ENCODE measurements at regions not wholly inside any gene's neighbourhood (a gene's known extent, or its start where the extent isn't known, plus 50 kb on each side); places are given as distances from the start of the nearest gene placed in this dataset.

DNA sequence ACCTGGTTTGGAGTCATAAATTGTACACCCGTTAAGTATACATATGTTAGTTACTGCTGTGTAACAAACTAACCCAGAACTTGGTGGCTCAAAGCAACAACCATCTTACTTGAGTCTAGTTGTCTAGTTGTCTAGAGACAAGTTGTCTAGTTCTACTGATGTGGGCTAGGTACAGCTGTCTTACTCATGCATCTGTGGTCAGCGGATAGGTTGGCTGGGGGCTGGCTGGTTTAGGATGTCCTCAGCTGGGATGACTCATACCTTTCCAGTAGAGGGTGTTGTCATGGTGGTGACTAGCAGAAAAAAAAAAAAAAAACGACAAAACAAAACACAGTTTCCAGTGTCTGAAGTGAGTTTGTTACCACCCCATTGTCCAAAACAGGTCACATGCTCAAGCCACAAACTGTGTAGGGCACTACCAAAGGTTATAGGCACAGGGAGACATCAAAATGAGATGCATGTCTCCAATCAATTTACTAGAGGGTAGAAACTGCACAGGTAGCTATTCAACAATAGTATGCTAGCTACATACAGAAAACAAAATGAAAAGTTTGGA is 680.3 kb downstream of the MED13L start (continued):
- TF ChIP-seq JUND (IDR thresholded peaks at IDR 0.05; ENCODE audit: borderline replicate concordance, low read depth, low read length) (peak; percentile 33; the same call in 1 of the 2 replicates), JUND (tag; IDR thresholded peaks at IDR 0.05; ENCODE audit: borderline replicate concordance, low read depth, low read length) (no peak; the same call in 2 of the 3 replicates), SP2 (IDR thresholded peaks at IDR 0.05; ENCODE audit: extremely low read depth, low read depth, low read length, poor library complexity, severe bottlenecking) (no peak), ZNF134 (CRISPR knock-in tag; conservative IDR thresholded peaks at IDR 0.05) (no peak), MAFF (IDR thresholded peaks at IDR 0.05; ENCODE audit: low read length) (no peak), FOXJ2 (tag; IDR thresholded peaks at IDR 0.05) (no peak), ZNF232 (CRISPR knock-in tag; IDR thresholded peaks at IDR 0.05) (no peak), TBL1XR1 (IDR thresholded peaks at IDR 0.05; ENCODE audit: low read length in 2 of 2) (no peak), ZNF384 (IDR thresholded peaks at IDR 0.05; ENCODE audit: low read depth, low read length) (peak; percentile 39; the same call in 1 of the 2 replicates), ZNF124 (CRISPR knock-in tag; IDR thresholded peaks at IDR 0.05) (no peak), ARNT (IDR thresholded peaks at IDR 0.05) (no peak), RAD21 (CRISPR knock-in tag; conservative IDR thresholded peaks at IDR 0.05 in 1 of 2, IDR thresholded peaks at IDR 0.05 in 1 of 2) (no peak)
- TF ChIP-seq, protein P1, sequence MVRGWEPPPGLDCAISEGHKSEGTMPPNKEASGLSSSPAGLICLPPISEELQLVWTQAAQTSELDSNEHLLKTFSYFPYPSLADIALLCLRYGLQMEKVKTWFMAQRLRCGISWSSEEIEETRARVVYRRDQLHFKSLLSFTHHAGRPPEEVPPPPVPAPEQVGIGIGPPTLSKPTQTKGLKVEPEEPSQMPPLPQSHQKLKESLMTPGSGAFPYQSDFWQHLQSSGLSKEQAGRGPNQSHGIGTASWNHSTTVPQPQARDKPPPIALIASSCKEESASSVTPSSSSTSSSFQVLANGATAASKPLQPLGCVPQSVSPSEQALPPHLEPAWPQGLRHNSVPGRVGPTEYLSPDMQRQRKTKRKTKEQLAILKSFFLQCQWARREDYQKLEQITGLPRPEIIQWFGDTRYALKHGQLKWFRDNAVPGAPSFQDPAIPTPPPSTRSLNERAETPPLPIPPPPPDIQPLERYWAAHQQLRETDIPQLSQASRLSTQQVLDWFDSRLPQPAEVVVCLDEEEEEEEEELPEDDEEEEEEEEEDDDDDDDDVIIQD (CRISPR knock-in tag; IDR thresholded peaks at IDR 0.05) = no peak
- TF ChIP-seq, protein P2, sequence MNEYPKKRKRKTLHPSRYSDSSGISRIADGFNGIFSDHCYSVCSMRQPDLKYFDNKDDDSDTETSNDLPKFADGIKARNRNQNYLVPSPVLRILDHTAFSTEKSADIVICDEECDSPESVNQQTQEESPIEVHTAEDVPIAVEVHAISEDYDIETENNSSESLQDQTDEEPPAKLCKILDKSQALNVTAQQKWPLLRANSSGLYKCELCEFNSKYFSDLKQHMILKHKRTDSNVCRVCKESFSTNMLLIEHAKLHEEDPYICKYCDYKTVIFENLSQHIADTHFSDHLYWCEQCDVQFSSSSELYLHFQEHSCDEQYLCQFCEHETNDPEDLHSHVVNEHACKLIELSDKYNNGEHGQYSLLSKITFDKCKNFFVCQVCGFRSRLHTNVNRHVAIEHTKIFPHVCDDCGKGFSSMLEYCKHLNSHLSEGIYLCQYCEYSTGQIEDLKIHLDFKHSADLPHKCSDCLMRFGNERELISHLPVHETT (CRISPR knock-in tag; conservative IDR thresholded peaks at IDR 0.05 in 1 of 2, IDR thresholded peaks at IDR 0.05 in 1 of 2) = no peak
- TF ChIP-seq, protein P3, sequence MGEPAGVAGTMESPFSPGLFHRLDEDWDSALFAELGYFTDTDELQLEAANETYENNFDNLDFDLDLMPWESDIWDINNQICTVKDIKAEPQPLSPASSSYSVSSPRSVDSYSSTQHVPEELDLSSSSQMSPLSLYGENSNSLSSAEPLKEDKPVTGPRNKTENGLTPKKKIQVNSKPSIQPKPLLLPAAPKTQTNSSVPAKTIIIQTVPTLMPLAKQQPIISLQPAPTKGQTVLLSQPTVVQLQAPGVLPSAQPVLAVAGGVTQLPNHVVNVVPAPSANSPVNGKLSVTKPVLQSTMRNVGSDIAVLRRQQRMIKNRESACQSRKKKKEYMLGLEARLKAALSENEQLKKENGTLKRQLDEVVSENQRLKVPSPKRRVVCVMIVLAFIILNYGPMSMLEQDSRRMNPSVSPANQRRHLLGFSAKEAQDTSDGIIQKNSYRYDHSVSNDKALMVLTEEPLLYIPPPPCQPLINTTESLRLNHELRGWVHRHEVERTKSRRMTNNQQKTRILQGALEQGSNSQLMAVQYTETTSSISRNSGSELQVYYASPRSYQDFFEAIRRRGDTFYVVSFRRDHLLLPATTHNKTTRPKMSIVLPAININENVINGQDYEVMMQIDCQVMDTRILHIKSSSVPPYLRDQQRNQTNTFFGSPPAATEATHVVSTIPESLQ (CRISPR knock-in tag; IDR thresholded peaks at IDR 0.05) = no peak
- TF ChIP-seq, protein P4, sequence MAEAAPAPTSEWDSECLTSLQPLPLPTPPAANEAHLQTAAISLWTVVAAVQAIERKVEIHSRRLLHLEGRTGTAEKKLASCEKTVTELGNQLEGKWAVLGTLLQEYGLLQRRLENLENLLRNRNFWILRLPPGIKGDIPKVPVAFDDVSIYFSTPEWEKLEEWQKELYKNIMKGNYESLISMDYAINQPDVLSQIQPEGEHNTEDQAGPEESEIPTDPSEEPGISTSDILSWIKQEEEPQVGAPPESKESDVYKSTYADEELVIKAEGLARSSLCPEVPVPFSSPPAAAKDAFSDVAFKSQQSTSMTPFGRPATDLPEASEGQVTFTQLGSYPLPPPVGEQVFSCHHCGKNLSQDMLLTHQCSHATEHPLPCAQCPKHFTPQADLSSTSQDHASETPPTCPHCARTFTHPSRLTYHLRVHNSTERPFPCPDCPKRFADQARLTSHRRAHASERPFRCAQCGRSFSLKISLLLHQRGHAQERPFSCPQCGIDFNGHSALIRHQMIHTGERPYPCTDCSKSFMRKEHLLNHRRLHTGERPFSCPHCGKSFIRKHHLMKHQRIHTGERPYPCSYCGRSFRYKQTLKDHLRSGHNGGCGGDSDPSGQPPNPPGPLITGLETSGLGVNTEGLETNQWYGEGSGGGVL (CRISPR knock-in tag; IDR thresholded peaks at IDR 0.05) = no peak

Measured in K562 (cell line).